Cortex of kidney (tissue), 1 donor: ENCODE measurements at regions not wholly inside any gene's neighbourhood (a gene's known extent, or its start where the extent isn't known, plus 50 kb on each side); places are given as distances from the start of the nearest gene placed in this dataset.

Source experiments
- DNase-seq: peaks from one replicate; lab custom pipeline; 2025; lab: John Stamatoyannopoulos, UW

DNA sequence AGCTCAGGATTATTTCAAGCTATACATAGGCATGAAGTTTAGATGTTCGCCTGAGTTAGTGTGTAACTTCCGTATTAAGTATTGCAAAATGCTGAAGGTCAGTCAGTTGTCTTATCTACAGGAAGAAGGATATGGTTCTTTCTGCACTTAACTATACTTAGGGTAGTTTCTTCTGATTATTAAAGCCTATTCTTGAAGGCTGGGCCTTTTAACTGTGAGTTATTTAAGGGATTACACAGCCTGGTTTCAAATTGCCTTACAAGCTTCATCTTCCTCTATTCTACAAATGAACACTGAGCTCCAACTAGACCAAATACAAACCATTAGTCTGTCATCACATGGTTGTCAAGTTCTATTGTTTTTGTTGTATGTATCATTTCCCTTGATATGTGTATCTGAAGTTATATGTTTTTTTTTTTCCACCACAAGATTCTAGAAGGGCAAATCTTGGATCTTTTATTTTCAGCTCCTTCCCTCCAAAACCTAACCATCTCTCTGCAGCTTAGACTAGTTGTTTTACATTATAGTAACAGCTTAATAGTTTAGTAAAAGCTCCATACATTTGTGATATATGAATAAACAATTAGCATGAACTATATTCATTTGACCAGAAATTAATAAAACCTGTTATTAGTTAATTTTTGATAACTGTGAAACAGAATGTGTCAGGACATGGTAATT is 272.9 kb upstream of the KCNMB2 start:
- no peak for DNase-seq

GRCh38 chr3:178267158-178267844 is 268.9 kb upstream of the KCNMB2 start:
- no peak for DNase-seq

DNA sequence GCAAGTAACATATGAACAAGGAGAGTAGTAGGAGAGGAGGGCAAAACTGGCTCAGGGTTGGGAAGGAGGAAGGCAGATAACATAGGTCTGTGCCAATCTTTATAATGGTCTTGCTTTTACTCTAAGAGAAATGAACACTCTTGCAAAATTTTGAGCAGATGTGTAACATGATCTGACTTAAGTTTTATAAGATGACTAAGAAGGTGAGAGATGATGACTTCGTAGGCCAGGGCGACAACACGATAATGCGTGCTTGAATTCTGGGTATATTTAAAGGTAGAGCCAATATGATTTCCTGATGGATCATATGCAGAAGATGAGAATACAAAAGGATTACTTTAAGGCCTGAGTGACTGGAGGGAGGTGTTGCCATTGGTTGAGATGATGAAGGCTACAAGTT is 265.4 kb upstream of the KCNMB2 start:
- no peak for DNase-seq

DNA sequence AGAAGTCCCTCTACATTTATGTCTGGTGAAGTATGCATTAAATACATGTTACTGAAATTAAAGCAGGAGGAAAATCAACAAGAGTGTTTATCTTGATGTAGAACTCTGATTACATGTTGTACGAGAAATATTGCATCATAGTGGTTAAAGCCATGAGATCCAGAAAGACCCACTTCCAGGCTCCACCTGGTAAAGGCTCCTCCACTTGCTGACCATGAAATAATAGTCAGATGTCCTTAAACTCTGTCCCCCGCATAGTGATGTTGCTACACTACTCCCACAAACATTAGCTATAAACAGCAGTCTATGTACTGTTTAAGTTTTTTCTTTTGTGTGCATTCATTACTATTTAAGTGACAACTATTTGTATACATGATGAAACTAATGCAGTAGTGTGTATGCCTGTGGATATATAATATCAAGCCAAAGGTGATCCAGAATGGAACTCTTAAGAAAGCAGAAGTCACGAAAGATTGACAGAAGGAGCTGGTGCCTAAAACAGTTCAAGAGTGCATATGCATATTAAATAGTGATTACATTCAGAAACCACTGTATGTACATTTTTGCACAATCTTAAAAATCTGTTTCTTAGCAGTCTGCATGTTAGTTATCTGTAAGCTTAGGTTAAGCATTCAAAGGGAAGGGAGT is 264.4 kb upstream of the KCNMB2 start:
- no peak for DNase-seq

GRCh38 chr3:178272841-178273240 is 263.4 kb upstream of the KCNMB2 start:
- no peak for DNase-seq

GRCh38 chr3:178274711-178275110 is 261.5 kb upstream of the KCNMB2 start:
- no peak for DNase-seq

DNA sequence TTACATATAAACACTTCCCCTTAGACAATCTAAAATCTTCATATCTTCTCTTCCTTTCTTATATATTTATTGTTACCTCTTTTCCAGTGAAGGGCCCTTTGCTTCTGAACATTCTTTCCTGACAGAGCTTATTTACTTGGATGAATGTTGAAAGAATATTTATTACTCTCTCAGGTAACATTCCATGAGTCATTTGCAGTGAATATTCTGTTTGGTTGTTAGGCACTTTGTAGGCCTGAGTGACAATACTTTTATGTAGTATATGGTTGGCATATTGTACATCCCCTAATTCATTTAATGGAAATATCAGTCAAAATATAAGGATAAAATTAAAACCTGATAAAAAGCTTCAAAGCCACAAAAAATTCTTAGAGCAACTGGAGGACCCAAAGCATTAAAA is 260.9 kb upstream of the KCNMB2 start:
- no peak for DNase-seq

GRCh38 chr3:178275793-178276192 is 260.4 kb upstream of the KCNMB2 start:
- DNase-seq, result no peak

DNA sequence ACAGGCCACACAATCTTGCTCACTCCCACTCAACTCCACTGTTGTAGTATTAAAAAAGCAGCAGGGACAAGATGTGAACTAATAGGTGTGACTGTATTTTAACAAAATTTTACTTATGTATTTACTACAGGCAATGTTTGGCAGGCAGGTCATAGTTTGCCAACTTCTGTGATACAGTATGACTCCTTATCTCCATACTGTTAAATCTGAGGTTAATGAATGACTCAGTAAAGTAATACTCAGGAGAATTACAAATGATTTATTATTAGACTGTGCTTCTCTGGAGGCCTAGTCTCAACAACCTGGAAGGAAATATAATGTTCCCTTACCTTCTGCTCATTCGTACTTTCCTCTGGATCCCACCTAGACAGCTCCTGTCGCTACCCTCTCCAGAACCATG is 258.6 kb upstream of the KCNMB2 start:
- no peak for DNase-seq

GRCh38 chr3:178283561-178283960 is 252.7 kb upstream of the KCNMB2 start:
- DNase-seq, result no peak

- DNase-seq, result no peak
These were observed 252.1 kb upstream of the KCNMB2 start for GRCh38 chr3:178284181-178284580.

DNA sequence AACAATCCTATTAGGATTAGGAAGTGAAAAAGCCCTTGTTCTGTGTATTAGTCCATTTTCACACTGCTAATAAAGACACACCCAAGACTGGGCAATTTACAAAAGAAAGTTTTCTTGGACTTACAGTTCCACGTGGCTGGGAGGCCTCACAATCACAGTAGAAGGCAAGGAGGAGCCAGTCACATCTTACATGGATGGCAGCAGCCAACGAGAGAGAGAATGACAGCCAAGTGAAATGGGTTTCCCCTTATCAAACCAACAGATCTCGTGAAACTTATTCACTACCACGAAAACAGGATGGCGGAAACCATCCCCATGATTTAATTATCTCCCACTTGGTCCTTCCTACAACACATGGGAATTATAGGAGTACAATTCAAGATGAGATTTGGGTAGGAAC is 248.2 kb upstream of the KCNMB2 start:
- no peak for DNase-seq

DNA sequence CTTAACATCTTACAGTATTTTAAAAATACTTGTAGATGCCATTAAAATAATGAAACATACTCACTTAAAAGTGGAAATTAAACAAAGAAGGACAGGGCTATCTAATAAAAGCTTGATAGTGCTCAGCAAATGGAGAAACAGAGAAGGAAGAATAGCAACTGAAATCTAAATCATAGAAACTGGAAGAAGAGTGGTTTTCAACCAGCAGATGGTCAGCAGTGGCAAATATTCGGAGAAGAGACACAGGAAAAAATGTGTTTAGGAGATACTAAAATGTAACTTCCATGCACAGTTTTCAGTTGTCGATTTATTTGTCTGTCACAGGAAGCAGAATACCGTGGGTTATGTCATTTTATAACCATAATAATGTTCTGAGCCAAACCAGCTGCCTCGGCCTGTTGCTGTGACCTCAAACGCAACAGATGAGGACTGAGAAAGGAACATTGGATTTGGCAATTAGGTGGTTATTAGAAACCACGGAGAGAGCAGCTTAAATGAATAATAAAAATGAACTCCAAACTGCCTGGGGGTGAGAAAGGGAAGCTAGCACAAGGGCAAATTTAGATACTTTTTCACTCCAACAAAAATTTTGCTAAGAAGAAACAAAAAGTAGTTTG is 246.6 kb upstream of the KCNMB2 start:
- DNase-seq, result no peak

DNA sequence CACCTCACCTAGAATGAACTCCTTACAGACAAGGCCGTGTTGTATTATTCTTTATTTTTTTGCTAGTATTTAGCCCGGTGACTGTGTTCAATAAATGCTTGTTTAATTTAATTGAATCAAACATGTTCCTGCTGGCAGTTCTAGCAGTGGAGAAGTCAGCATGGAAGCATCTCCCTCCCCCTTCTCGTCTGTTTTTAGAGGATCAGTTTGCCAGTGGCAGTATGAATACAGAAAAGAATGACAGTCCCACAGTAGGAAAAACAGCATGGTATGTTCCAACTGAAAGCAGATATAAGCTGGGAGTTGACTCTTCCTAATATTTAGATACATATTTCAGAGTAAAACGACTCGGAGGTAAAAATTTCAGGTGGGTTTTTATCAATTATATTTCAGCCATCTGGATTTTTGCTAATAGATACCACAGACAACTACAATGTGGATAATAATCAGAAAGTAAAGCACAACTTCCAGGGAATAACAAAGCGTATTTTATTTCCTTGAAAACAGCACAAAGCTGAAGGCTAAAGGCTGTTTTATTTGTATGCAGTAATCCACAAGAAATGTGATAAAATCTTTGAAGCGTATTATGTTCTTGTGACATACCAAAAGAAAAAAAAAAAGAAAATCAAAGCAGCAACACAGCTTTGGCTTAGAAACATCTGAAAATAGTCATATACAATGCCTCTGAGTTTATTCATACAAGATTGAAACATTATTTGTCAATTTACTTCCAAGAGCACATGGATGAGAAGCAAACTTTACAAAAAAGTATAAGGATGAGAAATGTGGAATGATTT is 244.5 kb upstream of the KCNMB2 start:
- DNase-seq, result no peak

GRCh38 chr3:178295292-178295912 is 240.8 kb upstream of the KCNMB2 start:
- DNase-seq, result no peak

DNA sequence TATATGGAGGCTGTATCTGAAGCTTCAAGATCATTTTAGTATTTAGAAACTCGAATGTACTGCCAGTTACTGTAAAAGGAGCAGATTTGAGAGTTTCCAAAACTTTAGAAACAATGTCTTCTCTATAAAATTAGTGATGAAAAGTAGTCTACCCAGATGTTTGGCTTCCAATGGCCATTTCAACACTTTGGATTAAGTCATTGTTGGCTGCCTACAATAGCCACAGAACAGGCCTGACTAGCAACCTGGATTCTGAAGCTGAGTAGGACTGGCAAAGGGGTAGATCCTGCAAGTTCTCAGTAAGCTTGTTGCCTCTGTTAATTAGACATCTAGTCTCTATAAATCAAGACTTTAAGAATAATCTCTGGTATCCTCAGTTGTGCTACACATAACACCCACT is 239.0 kb upstream of the KCNMB2 start:
- no peak for DNase-seq

GRCh38 chr3:178297740-178298139 is 238.5 kb upstream of the KCNMB2 start:
- DNase-seq, result no peak

DNA sequence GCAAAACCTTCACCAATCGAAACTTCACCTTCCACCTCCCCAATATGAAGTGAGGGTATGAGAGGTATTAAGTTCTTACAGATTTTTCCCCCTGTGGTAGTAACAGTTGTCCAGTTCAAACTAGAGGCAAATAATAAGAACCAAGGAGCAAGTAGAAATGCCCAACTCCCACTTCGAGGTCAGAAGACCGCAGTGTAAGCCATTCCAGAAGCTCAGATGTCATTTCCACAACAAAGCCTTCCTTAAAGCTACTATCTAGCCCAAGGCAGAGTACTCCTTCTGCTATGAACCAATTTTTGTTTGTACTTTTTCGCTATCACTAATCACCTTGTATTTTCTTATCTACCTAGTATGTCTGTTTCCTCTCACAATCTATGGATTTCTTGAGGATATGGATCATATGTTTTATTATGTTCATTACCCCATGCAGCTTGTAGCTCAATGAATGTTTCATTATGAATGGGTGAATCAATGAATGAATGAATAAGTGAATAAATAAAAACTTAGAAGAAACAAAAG is 235.7 kb upstream of the KCNMB2 start:
- DNase-seq, result no peak

DNA sequence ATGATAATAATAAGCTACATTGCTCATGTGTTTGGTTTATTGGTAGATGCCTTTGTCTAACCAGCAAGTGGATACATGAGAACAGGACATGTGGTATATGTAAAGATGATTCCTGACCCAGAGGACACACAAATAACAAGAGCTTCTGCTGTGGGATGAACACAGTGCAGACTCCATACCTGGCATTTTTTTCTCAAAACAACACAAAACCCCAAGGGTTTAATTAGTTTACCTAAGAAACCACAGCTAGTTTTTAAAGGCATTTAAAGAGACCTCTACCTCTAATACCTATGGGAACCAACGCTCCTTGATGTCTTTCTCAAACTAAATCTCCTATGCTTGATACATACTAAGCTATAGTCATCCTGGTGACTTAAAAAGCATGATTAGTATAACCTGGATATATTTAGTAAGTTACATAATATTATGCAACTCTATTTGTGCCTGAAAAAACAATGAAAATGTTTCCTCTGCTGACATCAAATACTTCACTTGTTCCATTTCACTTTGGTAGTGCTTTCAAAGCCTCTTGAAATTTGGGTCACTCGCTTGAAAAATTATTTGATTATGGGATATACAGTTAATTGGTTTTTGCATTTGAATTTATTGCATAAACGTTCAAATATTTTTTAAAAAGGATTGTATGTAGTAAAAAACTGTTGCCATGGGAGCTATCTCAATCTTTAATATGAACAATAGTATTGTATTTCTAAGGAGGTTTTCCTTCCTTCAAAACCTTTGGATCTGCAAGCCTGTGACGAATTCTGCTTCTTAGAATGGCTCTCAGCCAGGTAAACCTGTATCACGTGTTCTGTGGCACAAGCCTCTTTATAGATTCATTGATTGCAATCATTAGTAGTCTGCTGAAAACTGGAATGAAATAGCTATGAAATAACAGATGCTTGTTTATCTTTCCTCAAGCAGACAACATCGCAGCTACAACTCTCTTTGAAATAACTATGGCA is 233.0 kb upstream of the KCNMB2 start:
- no peak for DNase-seq

DNA sequence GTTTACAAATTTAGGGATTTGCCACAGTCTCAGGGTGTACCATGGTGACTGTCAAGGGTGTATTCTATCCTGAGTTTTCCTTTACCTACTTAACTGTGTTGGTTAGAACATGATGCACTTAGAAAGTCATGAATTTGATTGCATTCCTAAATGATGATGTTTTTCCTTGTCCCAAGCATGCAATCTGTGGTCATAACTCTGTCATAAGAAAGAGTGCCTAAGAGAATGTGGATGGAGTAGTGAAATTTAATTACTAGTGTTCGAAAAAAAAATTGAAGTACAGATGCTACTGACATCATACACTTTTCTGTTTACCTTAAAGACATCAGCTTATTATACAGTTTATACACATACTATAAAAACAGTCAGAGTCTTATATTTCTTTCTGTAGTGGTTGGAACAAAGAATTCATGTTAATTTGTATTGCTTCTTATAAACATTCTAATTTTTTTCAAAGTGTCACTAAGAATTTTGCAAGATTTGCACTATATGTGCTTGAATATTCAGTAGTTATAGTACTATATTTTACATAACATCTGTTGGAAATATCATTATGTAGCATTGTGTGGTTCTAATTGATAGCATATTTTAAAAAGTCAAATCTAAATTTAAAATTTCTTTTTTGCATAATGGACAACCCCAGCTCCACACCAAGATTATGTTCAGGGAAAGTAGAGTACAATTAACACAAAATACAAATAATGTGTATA is 231.3 kb upstream of the KCNMB2 start:
- no peak for DNase-seq
